Breast epithelium (tissue), 4 donors: ENCODE measurements at regions not wholly inside any gene's neighbourhood (a gene's known extent, or its start where the extent isn't known, plus 50 kb on each side); places are given as distances from the start of the nearest gene placed in this dataset.
"Not testable (repeated sequence)": the region's sequence is repeated elsewhere in the genome, so short reads cannot be mapped to it uniquely, and the experiment has no call there.

ENCODE experiments used
- DNase-seq, 2 donors: peaks; one replicate each; pipeline ENCODE4 v3.0.0-alpha.2; 2019; ENCODE audit warnings: low spot score in 2 of 2
- H3K27ac ChIP-seq, 2 donors: fragments of 200-600 bp; sonication (generic) in 1 of 2; one replicate each; pipeline ENCODE4 v1.5.1; 2016 to 2019; ENCODE audit warnings: mild to moderate bottlenecking in 1 of 2
- H3K27me3 ChIP-seq, 2 donors: fragments of 200-600 bp; sonication (generic) in 1 of 2; one replicate each; pipeline versions ENCODE4 v1.5.1 to v1.6.0; 2017 to 2019; ENCODE audit warnings: control low read depth in 1 of 2, mild to moderate bottlenecking in 1 of 2
- H3K36me3 ChIP-seq: fragments of 200-600 bp; one replicate; pipeline ENCODE4 v1.5.1; 2019
- H3K4me1 ChIP-seq, 2 donors: fragments of 200-600 bp; sonication (generic); one replicate each; pipeline ENCODE4 v1.5.1; 2016 to 2019; ENCODE audit warnings: control low read depth in 1 of 2
- H3K4me3 ChIP-seq, 3 donors: fragments of 200-600 bp; sonication (generic); 1 replicate in 2 of 3; 2 replicates in 1 of 3; pipeline ENCODE4 v1.5.1; 2016 to 2019; ENCODE audit warnings: mild to moderate bottlenecking in 3 of 3, moderate library complexity in 2 of 3
- H3K9me3 ChIP-seq, 2 donors: fragments of 200-600 bp; sonication (generic) in 1 of 2; one replicate each; pipeline ENCODE4 v1.5.1; 2016 to 2019; ENCODE audit warnings: control low read depth in 1 of 2
- CTCF ChIP-seq, 3 donors: fragments of 450-650 bp; IDR thresholded peaks; one replicate each; pipeline ENCODE4 v1.5.1; 2016 to 2017; ENCODE audit warnings: antibody characterized with exemption in 3 of 3, mild to moderate bottlenecking in 3 of 3, moderate library complexity in 3 of 3
- POLR2A ChIP-seq: fragments of 450-650 bp; IDR thresholded peaks from one replicate; pipeline ENCODE4 v1.6.1; 2016; ENCODE audit warnings: antibody characterized with exemption, mild to moderate bottlenecking, moderate library complexity
- POLR2AphosphoS5 ChIP-seq, 3 donors: sonication (generic); formaldehyde crosslinking; IDR thresholded peaks; one replicate each; pipeline ENCODE4 v1.6.1; 2017; ENCODE audit warnings: antibody characterized with exemption in 3 of 3
- intact Hi-C: fragments of 100-400 bp; cut with DNase I; formaldehyde crosslinking; loops from one replicate; pipeline ENCODE4 v1.15.1; 2023; ENCODE audit warnings: low total_unique reads

GRCh38 chr2:186349508-186349907, 136.6 kb upstream of the ZC3H15 start:
- Histone ChIP-seq H3K4me1 (no peaks in the 10 kb centered on the region), H3K27me3 (no peaks in the 10 kb centered on the region), H3K36me3 (no peaks in the 10 kb centered on the region), H3K4me3 (no peak overlapping the region), H3K9me3 (peaks cover 13 to 21% of the 10 kb centered on the region in 2 donors), H3K27ac (no peak overlapping the region)
- TF ChIP-seq POLR2A = no peak
- TF ChIP-seq POLR2AphosphoS5 (IDR thresholded peaks at IDR 0.05) = no peak
- intact Hi-C loops = no loop called here
- DNase-seq = no peak

GRCh38 chr2:186354160-186354559, 131.9 kb upstream of the ZC3H15 start:
- intact Hi-C loops = loop anchor here (5.0 kb wide), 1 partner anchor 453 kb away; no protein-coding TSS in a partner anchor
- peaks cover 13 to 21% of the 10 kb centered on the region in 2 donors for H3K9me3 ChIP-seq
- H3K4me3 ChIP-seq, H3K4me1 ChIP-seq, H3K27me3 ChIP-seq, H3K36me3 ChIP-seq, H3K27ac ChIP-seq, DNase-seq: not testable (repeated sequence)

- Histone ChIP-seq H3K27me3 (no peaks in the 10 kb centered on the region), H3K36me3 (no peaks in the 10 kb centered on the region), H3K9me3 (peaks cover 0 to 7% of the 10 kb centered on the region in 2 donors), H3K27ac (no peak overlapping the region), H3K4me3 (no peak overlapping the region), H3K4me1 (no peaks in the 10 kb centered on the region)
- TF ChIP-seq POLR2AphosphoS5 (IDR thresholded peaks at IDR 0.05) (no peak), POLR2A (no peak), CTCF (IDR thresholded peaks at IDR 0.05) (no peak)
- intact Hi-C loops = no loop called here
- DNase-seq = no peak
Observed at GRCh38 chr2:186365406-186365805, 120.7 kb upstream of the ZC3H15 start.

GRCh38 chr2:186379052-186379451, 107.0 kb upstream of the ZC3H15 start:
- no peak for DNase-seq
- H3K36me3 ChIP-seq = no peaks in the 10 kb centered on the region
- TF ChIP-seq POLR2A = no peak
- TF ChIP-seq POLR2AphosphoS5 (IDR thresholded peaks at IDR 0.05) = no peak
- TF ChIP-seq CTCF (IDR thresholded peaks at IDR 0.05) = no peak
- H3K4me1 ChIP-seq = no peaks in the 10 kb centered on the region
- no peak overlapping the region for H3K27ac ChIP-seq
- no peak overlapping the region for H3K4me3 ChIP-seq
- no peaks in the 10 kb centered on the region for H3K27me3 ChIP-seq
- H3K9me3 ChIP-seq = peaks cover 0 to 16% of the 10 kb centered on the region in 2 donors
- intact Hi-C loops = no loop called here

- no peaks in the 10 kb centered on the region for H3K27me3 ChIP-seq
- no peak for TF ChIP-seq CTCF (IDR thresholded peaks at IDR 0.05)
- no peak for TF ChIP-seq POLR2AphosphoS5 (IDR thresholded peaks at IDR 0.05)
- no peak for TF ChIP-seq POLR2A
- DNase-seq = no peak
- intact Hi-C loops = no loop called here
- no peak overlapping the region for H3K4me3 ChIP-seq
- H3K4me1 ChIP-seq = no peaks in the 10 kb centered on the region
- no peaks in the 10 kb centered on the region for H3K36me3 ChIP-seq
- H3K27ac ChIP-seq = no peak overlapping the region
- peaks cover 5 to 18% of the 10 kb centered on the region in 2 donors for H3K9me3 ChIP-seq
Observed at GRCh38 chr2:186380805-186381204, 105.3 kb upstream of the ZC3H15 start.

GRCh38 chr2:186381573-186381972, 104.5 kb upstream of the ZC3H15 start:
- DNase-seq = no peak
- intact Hi-C loops = no loop called here
- no peak overlapping the region for H3K4me3 ChIP-seq
- no peak for TF ChIP-seq POLR2AphosphoS5 (IDR thresholded peaks at IDR 0.05)
- TF ChIP-seq CTCF (IDR thresholded peaks at IDR 0.05) = no peak
- no peak for TF ChIP-seq POLR2A
- H3K9me3 ChIP-seq = peaks cover 10 to 20% of the 10 kb centered on the region in 2 donors
- no peaks in the 10 kb centered on the region for H3K36me3 ChIP-seq
- H3K27ac ChIP-seq = no peak overlapping the region
- no peaks in the 10 kb centered on the region for H3K4me1 ChIP-seq
- H3K27me3 ChIP-seq = no peaks in the 10 kb centered on the region
